Motor neuron (in vitro differentiated cells): ENCODE measurements at regions not wholly inside any gene's neighbourhood (a gene's known extent, or its start where the extent isn't known, plus 50 kb on each side); places are given as distances from the start of the nearest gene placed in this dataset.
A peak's percentile ranks its signal among the peaks of the same experiment; 100 is the strongest.

Experiments
- ATAC-seq, 8 experiments: fragments of 200-7000 bp; cut with Tn5 transposase; replicated peaks in 6 of 8; 2 replicates each; pipeline ENCODE4 v1.8.0; 2021; ENCODE audit warnings: mild to moderate bottlenecking in 8 of 8, moderate library complexity in 8 of 8
- H3K27ac ChIP-seq, 2 donors: fragments of 250-450 bp; sonication (Bioruptor Pico); 2 replicates each; pipeline ENCODE4 v1.9.0; 2021; ENCODE audit warnings: antibody characterized with exemption in 2 of 2, mild to moderate bottlenecking in 2 of 2, moderate library complexity in 1 of 2
- H3K4me1 ChIP-seq, 2 donors: fragments of 250-450 bp; sonication (Bioruptor Pico); replicated peaks in 1 of 2; 2 replicates each; pipeline ENCODE4 v1.6.1; 2021; ENCODE audit warnings: antibody characterized with exemption in 2 of 2, mild to moderate bottlenecking in 2 of 2, moderate library complexity in 1 of 2
- H3K4me3 ChIP-seq, 5 donors: fragments of 250-450 bp; sonication (Bioruptor Pico); 2 replicates each; pipeline ENCODE4 v1.9.0; 2021; ENCODE audit warnings: antibody characterized with exemption in 5 of 5, mild to moderate bottlenecking in 5 of 5, moderate library complexity in 4 of 5
- WGBS, 10 experiments: fragments of 450-650 bp; shearing (Covaris generic); methylation state at CpG; one replicate each; pipeline ENCODE4 v1.0.0; 2022; 5-methylcytosine and 5-hydroxymethylcytosine counted together
- in situ Hi-C, 9 experiments: fragments of 400-800 bp; cut with MboI; loops; one replicate each; pipeline ENCODE4 v1.15.0; 2021; ENCODE audit warnings: low sequenced_read_pairs in 9 of 9, low pct_unique_long_range_greater_than_20kb in 2 of 9; ENCODE audit not compliant: unreplicated experiment in 9 of 9

- Histone ChIP-seq H3K4me3 (no peak overlapping the region), H3K4me1 (no peaks in the 10 kb centered on the region), H3K27ac (no peak overlapping the region)
- WGBS, 10 experiments: 0 to 100% (median 43%) methylated on average over 1 of the region's 1 CpG; no CpG with 5 or more reads in 5 of the 10 experiments
- in situ Hi-C loops: no loop called here
- no peak for ATAC-seq
These were observed 357.5 kb downstream of the CAAP1 start for GRCh38 chr9:26535151-26535550.

- in situ Hi-C loops: no loop called here
- no peak for ATAC-seq
These were observed 361.8 kb downstream of the CAAP1 start for GRCh38 chr9:26530841-26531240.

DNA sequence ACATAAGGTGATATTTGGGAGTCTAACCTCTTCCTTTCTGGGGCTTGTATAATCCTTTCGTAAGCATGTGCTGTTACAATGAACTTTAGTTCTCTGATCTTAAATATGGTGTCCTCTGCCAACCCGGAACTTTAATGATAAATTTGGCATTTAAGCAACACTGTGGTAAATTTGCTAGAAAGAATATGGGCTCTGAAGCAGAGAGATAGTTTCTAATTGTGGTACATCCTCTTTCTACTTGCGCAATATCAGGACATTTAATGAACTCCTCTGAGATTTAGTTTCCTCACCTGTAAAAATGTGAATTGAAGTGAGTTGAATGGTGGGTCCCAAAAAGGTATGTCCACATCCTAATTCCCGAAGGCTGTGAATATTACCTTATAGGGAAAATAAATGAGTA lies 364.7 kb downstream of the CAAP1 start:
- in situ Hi-C loops: loop anchor here in 1 of 9 experiments (10.0 kb wide), 1 partner anchor 47 kb away; no protein-coding TSS in a partner anchor

More at GRCh38 chr9:26530841-26531240, 361.8 kb downstream of the CAAP1 start:
- Histone ChIP-seq H3K27ac (no peak overlapping the region), H3K4me3 (no peak overlapping the region), H3K4me1 (no peaks in the 10 kb centered on the region)
- 0 to 100% (median 52%) methylated on average over 1 to 2 of the region's 2 CpGs; no CpG with 5 or more reads in 4 of the 10 experiments for WGBS, 10 experiments

DNA sequence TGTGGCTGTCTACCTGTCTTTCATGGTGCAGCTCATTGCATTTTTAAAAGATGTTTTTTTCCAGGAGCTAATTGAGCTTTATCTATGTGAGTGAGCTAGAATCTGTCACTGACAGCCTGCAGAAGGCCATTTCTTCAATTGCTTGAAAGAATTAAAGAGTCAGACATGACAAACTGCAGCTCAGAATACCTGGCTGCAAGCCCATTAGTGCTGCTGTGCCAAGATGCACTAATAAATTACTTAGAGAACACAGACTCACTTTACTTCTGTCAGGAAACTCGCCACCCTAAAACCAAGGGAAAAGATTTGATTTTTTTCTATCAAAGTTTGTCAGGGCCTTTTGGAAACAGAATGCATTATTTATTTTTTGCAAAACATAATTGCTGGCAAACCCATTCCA lies 368.3 kb downstream of the CAAP1 start:
- H3K4me3 ChIP-seq: no peak overlapping the region
- in situ Hi-C loops: loop anchor here in 1 of 9 experiments (10.0 kb wide), 1 partner anchor 51 kb away; no protein-coding TSS in a partner anchor
- H3K4me1 ChIP-seq: peaks cover 22 to 24% of the 10 kb centered on the region in 2 donors
- no peak overlapping the region for H3K27ac ChIP-seq
- 0 to 83% (median 69%) methylated on average over 1 of the region's 1 CpG; no CpG with 5 or more reads in 4 of the 10 experiments for WGBS, 10 experiments
- ATAC-seq: peak in 7 of 8 experiments; percentile 8 to 88 (median 46)

More for the DNA sequence above, 364.7 kb downstream of the CAAP1 start:
- Histone ChIP-seq H3K4me3 (no peak overlapping the region), H3K4me1 (peaks cover 17 to 24% of the 10 kb centered on the region in 2 donors), H3K27ac (no peak overlapping the region)
- ATAC-seq: no peak
- WGBS, 10 experiments: 0 to 100% (median 82%) methylated on average over 1 to 4 of the region's 4 CpGs

DNA sequence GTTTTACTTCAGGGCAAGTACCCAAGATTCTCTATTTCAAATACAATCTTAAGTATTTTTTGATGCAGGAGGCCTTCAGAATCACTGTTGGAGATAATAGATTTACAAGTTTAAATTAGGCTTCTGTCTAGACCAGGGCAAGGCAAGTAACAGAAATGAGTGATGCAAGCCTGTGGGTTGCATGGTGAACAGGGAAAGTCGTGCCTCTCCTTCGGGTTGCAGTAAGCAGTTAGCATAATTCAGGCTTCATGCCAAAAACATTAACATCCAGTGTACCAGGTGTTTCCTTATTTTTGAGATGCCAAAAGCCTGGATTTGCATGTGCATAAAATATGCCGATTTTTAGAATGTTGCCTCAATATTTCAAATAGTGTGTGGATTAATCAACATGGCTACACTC lies 369.0 kb downstream of the CAAP1 start:
- Histone ChIP-seq H3K4me3 (no peak overlapping the region), H3K4me1 (peaks cover 23 to 24% of the 10 kb centered on the region in 2 donors), H3K27ac (no peak overlapping the region)
- ATAC-seq: peak in 5 of 8 experiments; percentile 7 to 99 (median 97)
- in situ Hi-C loops: loop anchor here in 1 of 9 experiments (10.0 kb wide), 1 partner anchor 51 kb away; no protein-coding TSS in a partner anchor
- 0 to 100% (median 24%) methylated on average over 1 to 3 of the region's 3 CpGs for WGBS, 10 experiments

GRCh38 chr9:26520141-26520540 lies 372.5 kb downstream of the CAAP1 start:
- Histone ChIP-seq H3K4me1 (peaks cover 31 to 35% of the 10 kb centered on the region in 2 donors), H3K4me3 (no peak overlapping the region), H3K27ac (no peak overlapping the region)
- WGBS, 10 experiments: 0 to 100% (median 60%) methylated on average over 1 of the region's 1 CpG; no CpG with 5 or more reads in 5 of the 10 experiments
- ATAC-seq: no peak
- in situ Hi-C loops: loop anchor here in 1 of 9 experiments (10.0 kb wide), 1 partner anchor 55 kb away; no protein-coding TSS in a partner anchor

- peaks cover 20 to 22% of the 10 kb centered on the region in 2 donors for H3K4me1 ChIP-seq
- H3K4me3 ChIP-seq: no peak overlapping the region
- peak in 5 of 8 experiments; percentile 61 to 90 (median 83) for ATAC-seq
- H3K27ac ChIP-seq: peak overlapping the region in 1 of 2 donors; percentile 81
- 0 to 50% (median 13%) methylated on average over 1 of the region's 1 CpG; no CpG with 5 or more reads in 4 of the 10 experiments for WGBS, 10 experiments
- in situ Hi-C loops: no loop called here
These were observed 375.7 kb downstream of the CAAP1 start for GRCh38 chr9:26516773-26517343.

DNA sequence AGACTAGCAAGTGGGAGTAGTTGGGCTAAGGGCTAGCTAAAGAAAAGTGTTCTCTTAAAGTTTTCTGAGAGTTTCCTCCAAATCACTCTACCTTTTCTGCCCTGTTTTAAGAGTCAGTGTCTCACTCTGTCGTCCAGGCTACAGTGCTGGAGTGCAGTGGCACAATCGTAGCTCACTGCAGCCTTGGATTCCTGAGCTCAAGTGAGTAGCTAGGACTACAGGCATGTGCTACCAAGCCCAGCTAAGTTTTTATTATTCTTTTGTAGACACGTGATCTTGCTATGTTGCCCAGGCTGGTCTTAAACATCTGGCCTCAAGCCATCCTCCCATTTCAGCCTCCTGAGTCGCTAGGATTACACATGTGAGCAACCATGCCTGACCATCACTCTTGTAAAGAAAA lies 378.9 kb downstream of the CAAP1 start:
- in situ Hi-C loops: no loop called here

DNA sequence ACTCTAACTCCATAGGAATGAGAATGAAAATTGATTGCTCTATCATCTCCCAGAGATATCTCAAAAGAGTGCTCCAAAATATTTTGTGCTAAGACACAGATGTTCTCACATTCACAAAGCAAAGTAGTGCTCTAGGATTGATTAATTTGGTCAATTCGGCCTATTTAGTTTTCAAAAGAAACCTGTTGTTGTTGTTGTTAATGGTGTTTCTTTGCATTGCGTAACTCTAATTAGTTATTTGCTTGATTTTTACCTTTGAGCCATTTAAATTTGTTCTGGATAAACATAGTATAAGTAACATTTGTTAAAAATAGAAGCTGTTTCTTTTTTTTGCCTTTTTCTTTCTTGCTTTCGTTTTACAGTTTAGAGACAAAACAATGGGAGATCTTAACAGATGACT lies 382.5 kb downstream of the CAAP1 start:
- H3K4me3 ChIP-seq: no peak overlapping the region
- in situ Hi-C loops: no loop called here
- no peak overlapping the region for H3K27ac ChIP-seq
- WGBS, 10 experiments: 21 to 100% (median 65%) methylated on average over 1 to 3 of the region's 3 CpGs
- H3K4me1 ChIP-seq: peaks cover 6 to 9% of the 10 kb centered on the region in 2 donors
- ATAC-seq: no peak

More for the DNA sequence above, 378.9 kb downstream of the CAAP1 start:
- H3K4me3 ChIP-seq: no peak overlapping the region
- H3K27ac ChIP-seq: no peak overlapping the region
- H3K4me1 ChIP-seq: peaks cover 16 to 20% of the 10 kb centered on the region in 2 donors
- ATAC-seq: peak in 1 of 8 experiments; percentile 67
- 4 to 98% (median 64%) methylated on average over 2 to 4 of the region's 4 CpGs; no CpG with 5 or more reads in 3 of the 10 experiments for WGBS, 10 experiments

DNA sequence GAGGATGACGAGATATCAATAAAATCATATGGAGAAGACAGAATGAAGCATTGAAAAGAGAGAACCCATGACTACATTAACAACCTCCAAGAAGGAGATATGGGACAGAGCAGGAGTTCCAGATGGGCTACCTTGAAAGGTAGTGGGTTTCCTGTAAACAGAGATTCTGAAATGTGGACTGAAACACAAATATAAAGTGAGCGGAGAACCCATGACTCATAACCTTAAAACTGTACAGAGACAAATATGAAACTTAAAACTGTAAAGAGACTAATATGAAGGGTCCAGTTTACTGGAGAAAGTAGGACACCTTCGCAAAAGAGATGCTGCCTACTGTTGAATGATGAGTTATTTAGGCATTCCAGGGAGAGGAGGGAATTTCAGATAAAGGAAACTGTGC lies 383.7 kb downstream of the CAAP1 start:
- in situ Hi-C loops: no loop called here
- 6 to 100% (median 90%) methylated on average over 2 to 3 of the region's 3 CpGs; no CpG with 5 or more reads in 1 of the 10 experiments for WGBS, 10 experiments
- H3K4me3 ChIP-seq: no peak overlapping the region
- peaks cover 6 to 9% of the 10 kb centered on the region in 2 donors for H3K4me1 ChIP-seq
- ATAC-seq: no peak
- H3K27ac ChIP-seq: no peak overlapping the region

GRCh38 chr9:26504057-26504456 lies 388.5 kb downstream of the CAAP1 start:
- no peak for ATAC-seq
- in situ Hi-C loops: no loop called here
- Histone ChIP-seq H3K4me1 (peaks cover 0 to 5% of the 10 kb centered on the region in 2 donors), H3K4me3 (no peak overlapping the region), H3K27ac (no peak overlapping the region)
- WGBS, 10 experiments: 0 to 60% (median 40%) methylated on average over 1 to 2 of the region's 2 CpGs; no CpG with 5 or more reads in 5 of the 10 experiments

DNA sequence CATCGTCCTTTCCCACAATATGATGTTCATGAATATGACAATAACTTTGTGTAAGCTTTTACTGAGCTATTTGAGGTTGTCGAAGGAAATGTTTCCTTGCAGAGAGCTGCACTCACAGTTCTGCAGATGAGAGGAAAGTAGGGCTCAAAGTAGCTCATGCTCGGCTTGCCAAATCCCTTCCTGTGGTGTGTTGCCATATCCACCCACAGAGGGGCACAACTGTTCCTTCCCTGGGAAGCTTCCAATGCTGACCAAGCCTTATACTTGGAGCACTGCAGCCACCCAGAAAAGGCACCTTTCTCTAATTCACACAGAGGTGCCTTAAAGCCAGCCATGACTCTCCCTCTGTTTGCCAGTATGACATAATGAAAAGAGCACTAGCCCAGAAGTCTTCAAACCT lies 390.3 kb downstream of the CAAP1 start:
- peak in 4 of 8 experiments; percentile 46 to 80 (median 60) for ATAC-seq
- in situ Hi-C loops: no loop called here
- no peak overlapping the region for H3K27ac ChIP-seq
- H3K4me3 ChIP-seq: no peak overlapping the region
- 0 to 86% (median 67%) methylated on average over 1 to 3 of the region's 3 CpGs; no CpG with 5 or more reads in 3 of the 10 experiments for WGBS, 10 experiments
- peaks cover 0 to 5% of the 10 kb centered on the region in 2 donors for H3K4me1 ChIP-seq

DNA sequence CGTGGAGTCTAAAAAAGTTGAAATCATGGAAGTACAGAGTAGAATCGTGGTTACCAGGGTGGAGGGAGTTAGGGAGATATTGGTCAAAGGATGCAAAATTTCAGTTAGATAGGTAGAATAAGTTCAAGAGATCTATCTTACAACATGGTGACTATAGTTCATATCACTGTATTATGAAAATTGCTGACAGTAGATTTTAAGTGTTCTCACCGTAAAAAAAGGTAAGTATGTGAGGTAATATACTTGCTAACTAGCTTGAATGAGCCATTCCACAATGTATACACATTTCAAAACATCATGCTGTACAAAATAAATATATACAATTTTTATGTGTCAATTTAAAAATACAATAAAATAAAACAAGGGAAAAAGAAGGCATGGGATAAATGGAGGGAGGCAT lies 392.1 kb downstream of the CAAP1 start:
- in situ Hi-C loops: no loop called here
- H3K4me3 ChIP-seq: no peak overlapping the region
- H3K27ac ChIP-seq: no peak overlapping the region
- WGBS, 10 experiments: 3 to 86% (median 56%) methylated on average over 2 to 3 of the region's 3 CpGs; no CpG with 5 or more reads in 1 of the 10 experiments
- H3K4me1 ChIP-seq: peaks cover 0 to 1% of the 10 kb centered on the region in 2 donors
- ATAC-seq: no peak
